ENCODE measurements at regions not wholly inside any gene's neighbourhood (a gene's known extent, or its start where the extent isn't known, plus 50 kb on each side); places are given as distances from the start of the nearest gene placed in this dataset.
A peak's percentile ranks its signal among the peaks of the same experiment; 100 is the strongest.

DNA sequence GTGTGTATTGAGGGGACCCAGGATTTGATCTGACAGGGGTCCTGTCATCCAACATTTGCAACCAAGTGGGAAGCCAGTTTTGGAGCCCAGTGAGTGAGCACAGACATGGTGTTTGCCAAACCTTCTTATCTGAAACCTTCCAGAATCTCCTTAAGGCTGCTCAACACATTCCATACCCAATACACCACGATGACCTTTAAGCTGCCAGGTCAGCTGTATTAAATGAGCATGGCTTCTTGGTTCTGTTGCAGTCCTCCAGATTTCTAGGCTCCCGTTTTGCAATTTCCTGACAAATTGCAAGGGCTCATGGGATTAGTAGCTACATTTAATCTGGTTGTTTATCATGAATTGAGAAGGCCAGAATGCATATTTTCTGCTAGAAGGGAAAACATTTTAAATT is 124.2 kb upstream of the ATP10B start:
- ChIA-PET POLR2A (no interaction called here), CTCF (no interaction called here), RAD21 (ENCODE audit: low non-redundant PET in 1 of 2, low total read pairs in 2 of 2, uncharacterized antibody in 2 of 2, unreplicated experiment in 2 of 2) (no interaction called here)
- Histone ChIP-seq H3K9me2 (ENCODE audit: insufficient read depth) (no peaks in the 10 kb centered on the region), H2AFZ (ENCODE audit: low read depth, low read length, poor library complexity, severe bottlenecking) (no peak overlapping the region), H4K20me1 (ENCODE audit: insufficient read depth) (no peaks in the 10 kb centered on the region; the same call in 1 of the 2 replicates), H3K4me2 (ENCODE audit: low read length) (no peak overlapping the region), H3K9ac (ENCODE audit: low read length) (no peak overlapping the region), H3K9me3 (ENCODE audit: control insufficient read depth in 1 of 2, insufficient read depth in 1 of 2, low read depth in 1 of 2, low read length in 2 of 2) (no peaks in the 10 kb centered on the region; a peak in 1 of 4 replicates), H3K4me1 (ENCODE audit: control insufficient read depth in 1 of 2, insufficient read depth in 2 of 2, low read length in 2 of 2) (no peaks in the 10 kb centered on the region), H3K27me3 (ENCODE audit: insufficient read depth, low read length) (no peaks in the 10 kb centered on the region), H3K36me3 (ENCODE audit: control insufficient read depth in 1 of 2, insufficient read depth in 2 of 2, low read length in 2 of 2) (no peaks in the 10 kb centered on the region), H3K27ac (ENCODE audit: low read depth, low read length) (no peak overlapping the region), H3K79me2 (ENCODE audit: insufficient read depth, low read length) (no peaks in the 10 kb centered on the region), H3K4me3 (replicated peaks in 1 of 2; ENCODE audit: low read depth in 1 of 2, low read length in 2 of 2) (no peak overlapping the region)
- no peak for ATAC-seq
- no peak for TF ChIP-seq ELF1 (IDR thresholded peaks at IDR 0.05; ENCODE audit: borderline replicate concordance, low read depth)
- no peak for TF ChIP-seq SRF (IDR thresholded peaks at IDR 0.05; ENCODE audit: low read depth)
- no peak for TF ChIP-seq POLR2AphosphoS5 (IDR thresholded peaks at IDR 0.05; ENCODE audit: low read depth, low read length)
- TF ChIP-seq YY1 (IDR thresholded peaks at IDR 0.05; ENCODE audit: extremely low read depth, insufficient replicate concordance, low read depth, low read length): no peak
- TF ChIP-seq ZNF274 (IDR thresholded peaks at IDR 0.05; ENCODE audit: low read depth, low read length): no peak
- intact Hi-C loops (cut with micrococcal nuclease): no loop called here
- no peak for DNase-seq (ENCODE audit: low read depth, low spot score)
- no TSS peak for BruUV-seq (replicated peaks)

- no peak for ATAC-seq
- ChIA-PET RAD21 (ENCODE audit: low non-redundant PET in 1 of 2, low total read pairs in 2 of 2, uncharacterized antibody in 2 of 2, unreplicated experiment in 2 of 2) (no interaction called here), POLR2A (no interaction called here), CTCF (no interaction called here)
- no peak overlapping the region for H2AFZ ChIP-seq (ENCODE audit: low read depth, low read length, poor library complexity, severe bottlenecking)
- H3K9me3 ChIP-seq (ENCODE audit: control insufficient read depth in 1 of 2, insufficient read depth in 1 of 2, low read depth in 1 of 2, low read length in 2 of 2): no peaks in the 10 kb centered on the region
- TF ChIP-seq TCF7L2 (IDR thresholded peaks at IDR 0.05; ENCODE audit: borderline replicate concordance, extremely low read depth, insufficient read depth, insufficient read length): no peak
- peak in 1 of 3 experiments; percentile 38; a peak in 1 of 6 replicates for TF ChIP-seq CTCF (IDR thresholded peaks at IDR 0.05 in 2 of 3, conservative IDR thresholded peaks at IDR 0.05 in 1 of 3; ENCODE audit: borderline replicate concordance in 1 of 3, insufficient read depth in 1 of 3, low read depth in 2 of 3, low read length in 2 of 3)
- no peak for TF ChIP-seq SIN3A (IDR thresholded peaks at IDR 0.05; ENCODE audit: low read depth)
- 0 out of 2 replicates have a peak, but pooled peaks have one; percentile 13 for TF ChIP-seq RAD21 (IDR thresholded peaks at IDR 0.05; ENCODE audit: low read depth)
- intact Hi-C loops (cut with micrococcal nuclease): no loop called here
- H4K20me1 ChIP-seq (ENCODE audit: insufficient read depth): no peaks in the 10 kb centered on the region; the same call in 1 of the 2 replicates
- BruUV-seq (replicated peaks): no TSS peak
- H3K36me3 ChIP-seq (ENCODE audit: control insufficient read depth in 1 of 2, insufficient read depth in 2 of 2, low read length in 2 of 2): no peaks in the 10 kb centered on the region
- no peak overlapping the region for H3K27ac ChIP-seq (ENCODE audit: low read depth, low read length)
- H3K27me3 ChIP-seq (ENCODE audit: insufficient read depth, low read length): no peaks in the 10 kb centered on the region
- no peak for DNase-seq (ENCODE audit: low read depth, low spot score)
- no peaks in the 10 kb centered on the region for H3K4me1 ChIP-seq (ENCODE audit: control insufficient read depth in 1 of 2, insufficient read depth in 2 of 2, low read length in 2 of 2)
- H3K4me2 ChIP-seq (ENCODE audit: low read length): no peak overlapping the region
- no peaks in the 10 kb centered on the region for H3K79me2 ChIP-seq (ENCODE audit: insufficient read depth, low read length)
- H3K9ac ChIP-seq (ENCODE audit: low read length): no peak overlapping the region
- no peaks in the 10 kb centered on the region for H3K9me2 ChIP-seq (ENCODE audit: insufficient read depth)
- no peak overlapping the region for H3K4me3 ChIP-seq (replicated peaks in 1 of 2; ENCODE audit: low read depth in 1 of 2, low read length in 2 of 2)
Measured at GRCh38 chr5:160970605-160971191, 118.7 kb upstream of the ATP10B start.

All from HCT116 (cell line).